ENCODE measurements at regions not wholly inside any gene's neighbourhood (a gene's known extent, or its start where the extent isn't known, plus 50 kb on each side); places are given as distances from the start of the nearest gene placed in this dataset.

- TF ChIP-seq NFIC (IDR thresholded peaks at IDR 0.05) = no peak
- no peak for TF ChIP-seq CREB1 (IDR thresholded peaks at IDR 0.05; ENCODE audit: low read depth)
- no peak for TF ChIP-seq REST (IDR thresholded peaks at IDR 0.05; ENCODE audit: low read depth)
- TF ChIP-seq USF1 (IDR thresholded peaks at IDR 0.05) = no peak
- TF ChIP-seq FOXM1 (IDR thresholded peaks at IDR 0.05; ENCODE audit: borderline replicate concordance, low read depth) = no peak
- no peak for TF ChIP-seq ZBTB7A (IDR thresholded peaks at IDR 0.05; ENCODE audit: low read depth)
- TF ChIP-seq MAX (IDR thresholded peaks at IDR 0.05) = no peak
- TF ChIP-seq TEAD4 (IDR thresholded peaks at IDR 0.05) = no peak
Measured at GRCh38 chr14:97104029-97104428, 306.8 kb downstream of the VRK1 start.

- TF ChIP-seq FOXM1 (IDR thresholded peaks at IDR 0.05; ENCODE audit: borderline replicate concordance, low read depth) (no peak), YY1 (IDR thresholded peaks at IDR 0.05; ENCODE audit: low read depth) (no peak)
Measured at GRCh38 chr14:97106166-97106565, 309.0 kb downstream of the VRK1 start.

GRCh38 chr14:97106609-97107008 lies 309.4 kb downstream of the VRK1 start:
- TF ChIP-seq TAF1 (IDR thresholded peaks at IDR 0.05; ENCODE audit: low read depth) (no peak), ZBTB7A (IDR thresholded peaks at IDR 0.05; ENCODE audit: low read depth) (no peak), REST (IDR thresholded peaks at IDR 0.05; ENCODE audit: low read depth) (no peak)

GRCh38 chr14:97107080-97107479 lies 309.9 kb downstream of the VRK1 start:
- TF ChIP-seq TAF1 (IDR thresholded peaks at IDR 0.05; ENCODE audit: low read depth) = no peak
- TF ChIP-seq REST (IDR thresholded peaks at IDR 0.05; ENCODE audit: low read depth) = no peak
- TF ChIP-seq USF1 (IDR thresholded peaks at IDR 0.05) = no peak
- no peak for TF ChIP-seq EP300 (IDR thresholded peaks at IDR 0.05; ENCODE audit: borderline replicate concordance)
- TF ChIP-seq EGR1 (IDR thresholded peaks at IDR 0.05) = no peak

GRCh38 chr14:97107760-97108159 lies 310.6 kb downstream of the VRK1 start:
- TF ChIP-seq TEAD4 (IDR thresholded peaks at IDR 0.05) (no peak), REST (IDR thresholded peaks at IDR 0.05; ENCODE audit: low read depth) (no peak), ZBTB7A (IDR thresholded peaks at IDR 0.05; ENCODE audit: low read depth) (no peak), YY1 (IDR thresholded peaks at IDR 0.05; ENCODE audit: low read depth) (no peak), RAD21 (IDR thresholded peaks at IDR 0.05; ENCODE audit: low read depth) (no peak)
